ENCODE measurements at regions not wholly inside any gene's neighbourhood (a gene's known extent, or its start where the extent isn't known, plus 50 kb on each side); places are given as distances from the start of the nearest gene placed in this dataset.

DNA sequence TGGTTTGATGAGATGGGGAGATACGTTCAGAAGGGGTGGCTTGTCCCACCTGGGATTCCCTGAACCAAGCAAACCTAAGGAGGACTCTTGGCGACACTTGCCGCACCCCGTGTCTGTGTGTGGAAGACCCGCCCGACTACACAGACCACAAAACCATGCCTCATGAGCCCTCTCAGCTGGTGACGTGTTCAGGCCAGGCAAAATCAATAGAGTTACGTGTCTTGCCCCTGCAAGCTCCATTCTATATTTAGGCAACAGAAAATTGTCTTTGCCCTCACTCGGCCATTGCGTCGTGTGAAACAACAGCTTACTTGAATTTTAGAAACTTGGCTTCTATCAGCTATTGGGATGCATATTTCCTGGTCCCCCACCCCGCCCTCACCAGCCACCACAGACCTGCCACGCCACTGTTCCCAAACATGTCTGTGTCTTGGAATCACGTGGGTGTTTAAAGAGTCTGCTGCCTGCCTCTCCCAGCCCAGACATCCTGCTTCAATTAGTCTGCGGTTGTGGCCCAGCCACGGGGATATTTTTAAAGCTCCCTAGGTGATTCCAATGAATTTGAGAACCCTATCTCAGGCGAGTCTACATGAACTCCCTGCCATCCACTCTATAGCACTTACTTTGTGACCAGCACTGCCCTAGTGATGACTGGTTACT lies 279.2 kb upstream of the EXOC2 start:
- no peak for DNase-seq
- no peak overlapping the region for H3K4me3 Mint-ChIP-seq
- peaks cover 4 to 13% (median 5%) of the 10 kb centered on the region in 3 donors for H3K27me3 Mint-ChIP-seq (ENCODE audit: low read depth in 3 of 3)
- H3K9me3 Mint-ChIP-seq, result peaks cover 0 to 15% (median 6%) of the 10 kb centered on the region in 6 donors
- H3K36me3 Mint-ChIP-seq, result peaks cover 0 to 3% (median 0%) of the 10 kb centered on the region in 3 donors
- H3K27ac Mint-ChIP-seq, result no peak overlapping the region
- H3K4me1 Mint-ChIP-seq, result no peaks in the 10 kb centered on the region

DNA sequence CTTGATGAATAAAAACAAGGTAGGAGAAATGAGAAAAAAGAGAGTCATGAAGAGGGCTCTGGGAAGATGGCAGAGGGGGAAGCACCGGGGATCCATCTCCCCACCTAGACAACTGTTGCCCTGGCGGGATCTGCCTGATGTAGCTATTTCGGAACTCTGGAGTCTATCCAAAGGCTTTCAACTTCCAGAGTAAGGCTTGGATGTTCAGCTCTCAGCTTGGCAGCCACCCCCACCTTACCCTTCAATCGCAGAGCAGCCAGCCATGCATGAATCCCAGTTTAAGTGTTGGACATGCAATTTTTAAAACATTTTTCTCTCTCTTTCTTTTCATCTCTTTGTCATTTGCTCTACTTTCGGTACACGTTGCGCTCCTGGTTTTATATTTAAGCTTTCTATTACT lies 275.9 kb upstream of the EXOC2 start:
- no peak overlapping the region for H3K4me3 Mint-ChIP-seq
- H3K4me1 Mint-ChIP-seq, result no peaks in the 10 kb centered on the region
- no peak overlapping the region for H3K27ac Mint-ChIP-seq
- no peak for DNase-seq
- H3K27me3 Mint-ChIP-seq (ENCODE audit: low read depth in 3 of 3), result peaks cover 1 to 12% (median 2%) of the 10 kb centered on the region in 3 donors
- no peaks in the 10 kb centered on the region for H3K9me3 Mint-ChIP-seq
- no peaks in the 10 kb centered on the region for H3K36me3 Mint-ChIP-seq

DNA sequence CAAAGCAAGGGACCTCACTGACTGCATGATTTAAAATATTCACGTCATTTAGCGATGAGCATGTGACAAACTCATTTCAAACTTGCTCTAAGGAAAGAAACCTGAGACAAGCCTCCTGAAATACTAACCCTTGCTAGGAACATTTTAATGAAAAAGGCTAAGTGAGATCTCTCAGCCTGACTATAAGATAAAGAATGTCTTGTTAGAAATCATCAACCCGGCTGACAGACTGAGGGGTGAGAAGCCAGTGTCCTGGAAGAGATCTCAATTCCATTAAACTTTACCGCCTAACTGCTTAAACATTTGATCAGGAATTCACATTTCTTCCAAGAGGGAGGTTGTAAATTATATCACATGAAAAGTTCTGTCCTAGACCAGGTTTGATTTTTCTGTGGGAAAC lies 274.8 kb upstream of the EXOC2 start:
- H3K4me1 Mint-ChIP-seq, result no peaks in the 10 kb centered on the region
- peaks cover 0 to 8% (median 2%) of the 10 kb centered on the region in 3 donors for H3K27me3 Mint-ChIP-seq (ENCODE audit: low read depth in 3 of 3)
- H3K4me3 Mint-ChIP-seq, result no peak overlapping the region
- no peak overlapping the region for H3K27ac Mint-ChIP-seq
- no peak for DNase-seq
- no peaks in the 10 kb centered on the region for H3K9me3 Mint-ChIP-seq
- no peaks in the 10 kb centered on the region for H3K36me3 Mint-ChIP-seq

DNA sequence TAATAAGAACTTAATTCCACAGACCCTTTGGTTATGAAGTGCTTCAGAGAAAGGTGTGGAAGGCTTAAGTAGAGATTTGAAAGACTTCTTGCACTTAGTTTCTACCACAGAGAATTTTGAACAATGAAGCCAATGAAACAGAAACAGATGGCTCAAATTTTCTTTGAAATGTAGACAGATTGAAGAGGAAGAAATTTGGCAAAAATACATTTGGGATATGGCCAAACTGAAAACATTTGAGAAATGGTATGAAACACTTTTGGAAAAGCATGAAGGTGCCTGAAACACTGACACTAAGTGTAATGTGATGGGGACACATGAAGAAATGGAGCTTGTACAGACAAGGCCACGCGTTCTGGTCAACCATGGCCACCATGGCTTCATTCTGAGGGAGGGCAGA lies 272.4 kb upstream of the EXOC2 start:
- H3K36me3 Mint-ChIP-seq, result no peaks in the 10 kb centered on the region
- H3K27ac Mint-ChIP-seq, result no peak overlapping the region
- H3K9me3 Mint-ChIP-seq, result no peaks in the 10 kb centered on the region
- no peaks in the 10 kb centered on the region for H3K4me1 Mint-ChIP-seq
- peaks cover 2 to 4% (median 2%) of the 10 kb centered on the region in 3 donors for H3K27me3 Mint-ChIP-seq (ENCODE audit: low read depth in 3 of 3)
- DNase-seq, result no peak
- no peak overlapping the region for H3K4me3 Mint-ChIP-seq

DNA sequence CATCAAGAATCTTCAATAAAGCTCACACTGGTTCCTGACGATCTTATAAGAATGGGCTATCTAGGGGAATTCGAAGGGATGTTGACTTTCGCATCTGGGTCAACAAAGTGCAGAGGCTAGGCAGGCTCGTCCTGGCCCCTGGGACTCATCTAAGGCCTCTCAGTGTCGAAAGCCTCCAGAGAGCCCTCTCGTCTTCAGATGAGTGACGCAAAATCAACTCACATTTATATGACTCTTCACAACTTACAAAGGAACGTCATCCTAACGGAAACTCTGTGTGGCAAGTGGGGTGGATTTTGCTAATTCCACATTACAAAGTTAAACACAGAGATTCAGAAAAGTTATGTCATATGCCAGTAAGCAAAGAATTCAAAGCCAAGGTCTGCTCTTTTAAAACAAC lies 270.5 kb upstream of the EXOC2 start:
- no peaks in the 10 kb centered on the region for H3K9me3 Mint-ChIP-seq
- H3K4me3 Mint-ChIP-seq, result no peak overlapping the region
- H3K36me3 Mint-ChIP-seq, result no peaks in the 10 kb centered on the region
- no peak for DNase-seq
- H3K27ac Mint-ChIP-seq, result peak overlapping the region in 1 of 6 donors; percentile 31
- peaks cover 2 to 3% (median 2%) of the 10 kb centered on the region in 3 donors for H3K27me3 Mint-ChIP-seq (ENCODE audit: low read depth in 3 of 3)
- no peaks in the 10 kb centered on the region for H3K4me1 Mint-ChIP-seq

DNA sequence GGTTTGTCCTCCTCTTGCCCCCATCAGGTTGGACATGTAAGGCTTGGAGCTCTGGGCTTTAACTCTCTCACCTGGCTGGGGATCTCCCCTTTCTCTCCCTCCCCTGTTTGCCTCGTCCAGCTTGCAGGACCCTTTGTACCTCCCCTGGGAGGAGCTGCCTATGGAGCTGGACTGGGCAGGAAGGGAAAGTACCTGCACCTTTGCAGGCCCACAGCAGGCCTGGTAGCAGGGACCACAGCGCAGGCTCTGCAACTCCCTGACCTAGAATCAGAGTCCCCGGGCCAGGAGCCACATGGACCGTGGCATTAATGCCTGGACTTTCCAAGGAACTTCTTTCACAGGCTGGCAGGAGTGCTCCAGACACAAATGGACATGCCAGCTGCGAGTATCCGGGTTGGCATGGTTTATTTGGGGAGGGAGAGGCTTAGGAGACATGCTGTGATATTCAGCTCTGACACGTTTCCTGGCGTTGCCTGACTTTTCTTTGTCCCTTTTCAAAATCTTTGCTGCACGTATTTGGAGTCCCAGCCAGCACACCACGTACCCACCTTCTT lies 268.5 kb upstream of the EXOC2 start:
- Mint-ChIP-seq H3K4me3 (no peak overlapping the region), H3K27ac (no peak overlapping the region), H3K9me3 (no peaks in the 10 kb centered on the region), H3K27me3 (ENCODE audit: low read depth in 3 of 3) (peaks cover 0 to 4% (median 3%) of the 10 kb centered on the region in 3 donors), H3K36me3 (no peaks in the 10 kb centered on the region), H3K4me1 (no peaks in the 10 kb centered on the region)
- DNase-seq, result no peak

DNA sequence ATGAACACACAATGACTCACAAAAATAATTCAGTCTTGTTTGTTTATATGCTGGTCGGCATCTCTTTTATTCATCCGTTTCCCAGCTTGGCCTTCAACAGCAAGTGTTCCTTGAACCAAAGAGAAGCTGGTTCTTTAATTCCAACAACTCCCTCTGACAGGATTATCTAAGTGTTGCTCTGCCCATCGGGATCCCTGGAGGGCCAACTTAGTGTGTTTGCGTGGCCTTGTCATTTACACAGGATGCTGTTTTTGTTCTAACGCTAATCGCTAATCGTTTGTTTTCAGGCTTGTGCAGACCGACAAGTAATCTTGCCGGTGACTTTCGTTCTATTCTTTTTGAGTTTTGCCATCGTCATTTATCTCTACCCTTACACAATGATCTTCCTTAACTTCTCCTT lies 267.4 kb upstream of the EXOC2 start:
- no peak for DNase-seq
- no peak overlapping the region for H3K4me3 Mint-ChIP-seq
- peaks cover 0 to 5% (median 4%) of the 10 kb centered on the region in 3 donors for H3K27me3 Mint-ChIP-seq (ENCODE audit: low read depth in 3 of 3)
- H3K4me1 Mint-ChIP-seq, result no peaks in the 10 kb centered on the region
- H3K27ac Mint-ChIP-seq, result no peak overlapping the region
- H3K36me3 Mint-ChIP-seq, result no peaks in the 10 kb centered on the region
- H3K9me3 Mint-ChIP-seq, result no peaks in the 10 kb centered on the region

DNA sequence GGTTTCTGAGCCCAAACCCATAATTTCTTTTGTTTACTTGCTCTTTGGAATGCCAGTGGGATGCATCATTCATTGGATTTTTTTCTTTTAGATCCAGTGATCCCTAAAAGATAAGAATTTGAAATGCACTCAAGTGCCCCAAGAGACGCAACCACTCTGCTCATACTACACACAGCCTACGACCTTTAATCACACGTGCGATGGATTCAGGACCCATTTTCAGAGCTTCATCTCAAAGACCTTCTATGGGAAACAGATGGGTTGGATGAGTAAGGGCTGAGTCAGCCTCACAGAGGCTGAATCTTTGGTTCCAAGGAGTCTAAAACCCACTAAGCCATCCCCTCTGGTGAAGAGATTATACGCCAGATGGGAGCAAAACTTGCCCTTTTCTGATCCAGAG lies 265.5 kb upstream of the EXOC2 start:
- H3K27ac Mint-ChIP-seq, result no peak overlapping the region
- H3K4me3 Mint-ChIP-seq, result no peak overlapping the region
- H3K27me3 Mint-ChIP-seq (ENCODE audit: low read depth in 3 of 3), result peaks cover 2 to 6% (median 5%) of the 10 kb centered on the region in 3 donors
- no peaks in the 10 kb centered on the region for H3K4me1 Mint-ChIP-seq
- no peaks in the 10 kb centered on the region for H3K36me3 Mint-ChIP-seq
- H3K9me3 Mint-ChIP-seq, result no peaks in the 10 kb centered on the region
- DNase-seq, result no peak

DNA sequence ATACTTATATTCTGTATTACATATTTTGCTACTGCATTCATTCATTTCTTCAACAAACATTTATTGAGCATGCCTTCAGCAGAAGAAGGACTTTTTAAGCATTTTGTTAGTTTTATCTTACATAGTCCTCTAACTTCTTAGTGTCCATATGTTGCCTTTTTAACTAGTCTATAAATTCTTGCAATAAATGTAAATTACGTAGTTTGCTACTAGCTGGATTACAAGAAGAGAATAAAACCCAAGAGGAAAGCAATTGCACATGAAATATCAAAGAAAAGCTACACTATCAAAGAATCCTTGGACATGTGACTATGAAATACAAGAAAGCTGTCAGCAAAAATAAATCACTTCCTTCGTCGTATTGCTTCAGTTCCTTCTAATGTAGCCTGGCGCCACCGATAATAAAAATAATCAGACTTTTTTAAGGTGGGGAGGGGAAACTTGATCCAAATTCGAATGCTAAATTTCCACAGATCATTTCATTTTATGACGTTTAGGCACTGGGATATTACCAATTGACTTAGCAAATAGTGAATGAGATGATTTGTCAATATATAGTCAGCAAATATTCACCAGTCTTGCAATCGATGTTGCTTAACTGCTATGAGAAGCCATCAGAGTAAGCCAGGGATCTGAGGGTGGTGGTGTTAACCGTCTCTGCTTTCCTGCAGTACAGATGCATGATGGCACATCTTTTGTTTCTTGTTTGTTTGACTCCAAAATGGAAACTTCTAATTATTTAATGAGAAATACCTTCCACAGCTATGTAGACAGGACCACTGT lies 258.7 kb upstream of the EXOC2 start:
- no peaks in the 10 kb centered on the region for H3K36me3 Mint-ChIP-seq
- H3K4me1 Mint-ChIP-seq, result no peaks in the 10 kb centered on the region
- DNase-seq, result no peak
- no peaks in the 10 kb centered on the region for H3K9me3 Mint-ChIP-seq
- H3K27ac Mint-ChIP-seq, result no peak overlapping the region
- no peak overlapping the region for H3K4me3 Mint-ChIP-seq
- H3K27me3 Mint-ChIP-seq (ENCODE audit: low read depth in 3 of 3), result peaks cover 2 to 3% (median 2%) of the 10 kb centered on the region in 3 donors

DNA sequence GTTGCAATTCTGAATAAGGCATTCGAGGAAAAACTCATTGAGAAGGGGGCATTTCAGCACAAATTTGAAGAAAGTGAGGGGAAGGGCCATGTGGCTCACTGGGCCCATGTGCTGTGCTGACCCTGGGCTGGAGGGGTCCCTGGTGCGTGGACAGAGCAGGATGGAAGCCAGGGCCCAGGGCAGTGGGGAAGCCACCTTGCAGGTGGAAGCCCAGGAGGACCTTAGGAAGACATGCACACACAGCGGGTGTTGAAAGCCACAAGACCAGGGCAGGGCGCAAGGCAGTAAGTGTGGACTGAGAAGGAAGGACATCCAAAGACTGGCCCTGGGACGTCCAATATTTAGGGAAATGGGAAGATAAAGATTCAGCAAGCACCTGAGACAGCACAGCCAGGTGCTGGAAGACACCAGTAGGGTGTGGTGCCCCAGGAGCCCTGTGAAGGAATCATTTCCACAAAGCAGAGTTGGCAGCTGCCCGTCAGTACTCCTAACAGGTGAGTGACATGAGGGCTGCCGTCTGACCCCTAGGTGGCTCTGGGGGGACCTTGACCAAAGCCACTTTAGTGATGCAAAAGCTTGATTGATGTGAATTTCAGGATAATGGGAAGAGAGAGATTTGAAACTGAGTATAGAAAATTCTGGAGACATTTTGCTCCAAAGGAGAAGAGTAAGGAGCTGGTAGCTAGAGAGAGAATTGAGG lies 254.4 kb upstream of the EXOC2 start:
- Mint-ChIP-seq H3K4me1 (no peaks in the 10 kb centered on the region), H3K27ac (no peak overlapping the region), H3K36me3 (no peaks in the 10 kb centered on the region), H3K27me3 (ENCODE audit: low read depth in 3 of 3) (peaks cover 0 to 5% (median 0%) of the 10 kb centered on the region in 3 donors), H3K9me3 (no peaks in the 10 kb centered on the region), H3K4me3 (no peak overlapping the region)
- DNase-seq, result no peak

DNA sequence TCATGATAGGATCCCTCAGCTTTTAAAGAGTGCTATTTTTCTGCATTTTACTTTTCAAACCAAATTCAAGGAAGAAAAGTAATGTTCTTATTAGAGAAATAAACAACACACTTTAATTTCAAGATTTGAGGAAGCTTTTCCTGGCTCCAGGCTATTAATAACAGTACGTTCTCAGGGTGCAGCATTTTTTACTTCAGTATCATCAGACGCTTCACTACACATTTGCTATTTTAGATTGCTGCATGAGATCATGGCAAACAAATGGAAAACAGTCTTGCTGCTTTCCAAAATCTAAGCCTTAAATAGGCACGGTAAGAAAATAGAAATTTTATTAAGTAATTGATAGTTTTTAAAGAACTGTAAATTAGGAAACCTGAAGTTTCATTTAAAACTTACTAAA lies 253.6 kb upstream of the EXOC2 start:
- H3K36me3 Mint-ChIP-seq, result no peaks in the 10 kb centered on the region
- no peak for DNase-seq

DNA sequence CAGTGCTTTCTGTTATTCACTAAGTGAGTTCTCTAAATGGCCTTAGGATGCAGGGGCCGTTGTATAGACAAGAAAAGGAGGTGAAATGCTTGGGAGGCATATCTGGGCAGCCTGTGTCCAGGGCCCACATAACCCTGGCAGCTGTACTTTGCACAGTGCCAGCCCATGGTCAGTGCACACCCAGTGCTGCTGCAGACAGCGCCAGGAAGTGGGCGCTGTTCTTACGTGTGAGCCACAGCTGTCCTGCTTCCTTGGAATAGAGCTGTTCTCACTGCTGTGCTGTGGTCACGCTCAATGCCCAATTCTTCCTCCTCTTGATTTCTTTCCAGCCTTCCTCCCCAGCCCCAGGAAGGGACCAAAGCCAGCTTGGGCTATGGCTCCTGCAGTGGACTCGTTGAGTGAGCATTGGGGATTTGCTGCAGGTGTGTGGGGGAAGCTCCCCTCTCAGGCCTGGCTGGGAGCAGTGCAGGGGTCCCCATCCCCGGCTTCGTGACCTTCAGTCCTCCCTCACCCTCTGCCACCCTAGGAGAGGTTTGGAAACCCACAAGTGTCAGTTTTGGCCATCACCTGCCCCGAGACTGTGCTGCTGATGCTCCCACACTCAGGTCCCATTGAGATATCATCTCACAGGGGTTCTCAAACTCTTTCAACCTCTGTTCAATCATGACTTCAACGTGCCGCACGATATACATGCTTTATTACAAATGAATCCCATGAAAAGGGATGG lies 246.8 kb upstream of the EXOC2 start:
- Mint-ChIP-seq H3K27ac (no peak overlapping the region), H3K4me1 (no peaks in the 10 kb centered on the region), H3K36me3 (no peaks in the 10 kb centered on the region), H3K9me3 (peaks cover 0 to 2% (median 0%) of the 10 kb centered on the region in 6 donors), H3K4me3 (no peak overlapping the region), H3K27me3 (ENCODE audit: low read depth in 3 of 3) (peaks cover 0 to 21% (median 0%) of the 10 kb centered on the region in 3 donors)
- DNase-seq, result no peak

More for the DNA sequence above, 253.6 kb upstream of the EXOC2 start:
- H3K4me1 Mint-ChIP-seq, result no peaks in the 10 kb centered on the region
- H3K27me3 Mint-ChIP-seq (ENCODE audit: low read depth in 3 of 3), result peaks cover 0 to 12% (median 0%) of the 10 kb centered on the region in 3 donors
- no peaks in the 10 kb centered on the region for H3K9me3 Mint-ChIP-seq
- H3K4me3 Mint-ChIP-seq, result no peak overlapping the region
- no peak overlapping the region for H3K27ac Mint-ChIP-seq

DNA sequence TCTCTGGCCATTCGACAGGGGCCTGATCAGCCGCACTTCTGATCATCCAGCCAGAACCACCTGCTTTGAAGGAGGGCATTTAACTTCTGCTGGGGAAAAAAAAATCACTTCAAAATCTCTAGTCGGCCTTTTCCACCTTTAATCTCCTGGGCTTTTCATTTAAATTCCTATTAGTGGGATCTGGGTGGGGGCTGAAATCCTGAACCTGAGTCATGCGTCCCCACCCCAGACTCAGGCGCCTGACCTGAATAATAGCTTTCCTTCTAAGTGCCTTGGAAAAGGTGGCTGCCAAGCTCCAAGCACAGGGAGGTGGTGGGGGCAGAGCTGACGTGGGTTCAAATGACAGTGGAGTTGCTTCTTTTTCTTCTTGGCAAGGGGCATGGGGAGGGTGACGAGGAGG lies 246.0 kb upstream of the EXOC2 start:
- Mint-ChIP-seq H3K27ac (no peak overlapping the region), H3K4me3 (no peak overlapping the region), H3K4me1 (no peaks in the 10 kb centered on the region), H3K27me3 (ENCODE audit: low read depth in 3 of 3) (peaks cover 0 to 21% (median 0%) of the 10 kb centered on the region in 3 donors), H3K36me3 (no peaks in the 10 kb centered on the region), H3K9me3 (peaks cover 0 to 4% (median 0%) of the 10 kb centered on the region in 6 donors)
- no peak for DNase-seq

Data from immature natural killer cell (primary cell).